SH-SY5Y (cell line): ENCODE measurements at regions not wholly inside any gene's neighbourhood (a gene's known extent, or its start where the extent isn't known, plus 50 kb on each side); places are given as distances from the start of the nearest gene placed in this dataset.

Experiments used
- GATA2 ChIP-seq: IDR thresholded peaks from 2 replicates; pipeline ENCODE4 v1.6.1; 2011; ENCODE audit warnings: mild to moderate bottlenecking, low read depth, low read length
- GATA3 ChIP-seq: IDR thresholded peaks from 2 replicates; pipeline ENCODE4 v1.6.1; 2011; ENCODE audit warnings: low read depth, mild to moderate bottlenecking, low read length, moderate library complexity

DNA sequence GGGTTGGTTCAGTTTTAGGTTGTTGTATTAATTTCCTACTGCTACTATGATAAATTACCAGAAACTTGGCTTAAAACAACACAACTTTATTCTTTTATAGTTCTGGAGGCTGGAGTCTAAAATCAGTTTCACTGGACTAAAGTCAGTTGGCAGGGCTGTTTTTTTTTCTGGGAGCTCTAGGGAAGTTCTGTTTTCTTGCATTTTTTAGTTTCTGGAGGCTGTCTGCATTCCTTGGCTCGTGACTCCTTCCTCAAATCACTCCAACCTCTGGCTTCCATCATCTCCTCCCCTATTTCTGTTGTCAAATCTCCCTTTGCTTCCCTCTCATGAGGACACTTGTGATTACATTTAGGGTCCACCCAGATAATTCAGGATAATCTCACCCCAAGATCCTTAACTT lies 51.3 kb upstream of the SUB1 start:
- TF ChIP-seq GATA2 (no peak), GATA3 (no peak)

DNA sequence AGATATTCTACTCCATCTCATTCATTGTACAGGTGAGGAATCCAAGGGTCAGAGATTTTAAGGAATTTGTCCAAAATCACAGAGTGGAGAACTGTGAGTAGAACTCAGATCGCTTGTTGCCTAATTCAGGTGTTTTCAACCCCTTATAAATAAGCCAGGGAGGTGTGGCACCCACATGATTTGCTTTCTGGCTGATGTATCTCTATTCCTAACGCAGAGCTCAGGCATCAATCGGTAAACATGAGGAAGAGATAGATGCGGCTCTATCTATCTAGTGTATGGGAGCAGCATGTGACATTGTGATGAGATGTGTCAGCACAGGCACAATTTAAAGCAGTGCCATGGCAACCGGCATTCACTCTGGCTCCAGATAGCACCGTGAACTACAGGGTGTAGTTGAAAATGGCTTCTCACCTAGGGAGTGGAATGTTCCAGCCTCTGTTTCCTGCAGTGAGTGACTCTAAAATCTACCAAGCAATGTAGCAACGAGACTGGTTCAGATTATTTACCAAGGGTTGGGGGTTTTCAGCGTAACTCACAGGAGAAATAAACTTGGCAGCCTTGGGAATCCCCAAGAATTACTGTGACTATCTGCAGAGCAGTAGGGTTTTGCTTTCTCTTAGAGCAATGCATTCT lies 53.4 kb upstream of the SUB1 start:
- TF ChIP-seq GATA3: no peak
- no peak for TF ChIP-seq GATA2

DNA sequence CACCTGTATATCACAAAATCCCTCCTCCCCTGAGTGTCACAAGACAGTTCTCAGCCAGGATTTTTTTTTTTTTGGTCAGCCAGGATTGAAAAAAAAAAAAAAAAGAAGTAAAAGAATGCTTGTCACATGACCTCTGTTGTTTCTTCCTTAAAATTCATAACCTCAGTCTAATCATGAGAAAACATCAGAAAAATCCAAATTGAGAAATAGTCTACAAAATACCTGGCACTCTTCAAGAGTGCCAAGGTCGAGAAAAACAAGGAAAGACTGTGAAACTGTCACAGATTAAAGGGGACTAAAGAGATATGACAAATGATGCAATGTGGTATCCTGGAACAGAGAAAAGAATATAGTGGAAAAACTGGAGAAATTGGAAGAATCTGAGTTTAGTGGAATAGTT lies 58.5 kb upstream of the SUB1 start:
- TF ChIP-seq GATA3: no peak
- no peak for TF ChIP-seq GATA2

DNA sequence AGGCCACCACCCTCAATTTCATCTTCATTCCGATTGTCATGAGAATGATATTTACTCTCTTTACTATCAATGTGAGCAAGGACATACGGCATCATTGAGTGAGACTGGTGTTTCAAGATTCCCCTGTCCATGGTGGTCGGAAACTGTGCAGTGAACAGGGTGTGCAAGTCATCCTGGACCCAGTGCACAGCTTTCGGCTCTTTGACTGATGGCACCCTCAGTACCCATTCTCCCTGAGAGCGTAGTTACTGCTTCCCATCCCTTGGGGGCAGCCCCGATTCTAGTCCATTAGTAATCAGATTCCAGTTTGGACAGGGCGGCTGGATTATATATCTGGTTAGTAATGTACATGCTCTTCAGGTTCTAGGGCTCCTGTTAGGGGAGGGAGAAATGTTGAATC lies 61.7 kb upstream of the SUB1 start:
- TF ChIP-seq GATA3 (no peak), GATA2 (no peak)

DNA sequence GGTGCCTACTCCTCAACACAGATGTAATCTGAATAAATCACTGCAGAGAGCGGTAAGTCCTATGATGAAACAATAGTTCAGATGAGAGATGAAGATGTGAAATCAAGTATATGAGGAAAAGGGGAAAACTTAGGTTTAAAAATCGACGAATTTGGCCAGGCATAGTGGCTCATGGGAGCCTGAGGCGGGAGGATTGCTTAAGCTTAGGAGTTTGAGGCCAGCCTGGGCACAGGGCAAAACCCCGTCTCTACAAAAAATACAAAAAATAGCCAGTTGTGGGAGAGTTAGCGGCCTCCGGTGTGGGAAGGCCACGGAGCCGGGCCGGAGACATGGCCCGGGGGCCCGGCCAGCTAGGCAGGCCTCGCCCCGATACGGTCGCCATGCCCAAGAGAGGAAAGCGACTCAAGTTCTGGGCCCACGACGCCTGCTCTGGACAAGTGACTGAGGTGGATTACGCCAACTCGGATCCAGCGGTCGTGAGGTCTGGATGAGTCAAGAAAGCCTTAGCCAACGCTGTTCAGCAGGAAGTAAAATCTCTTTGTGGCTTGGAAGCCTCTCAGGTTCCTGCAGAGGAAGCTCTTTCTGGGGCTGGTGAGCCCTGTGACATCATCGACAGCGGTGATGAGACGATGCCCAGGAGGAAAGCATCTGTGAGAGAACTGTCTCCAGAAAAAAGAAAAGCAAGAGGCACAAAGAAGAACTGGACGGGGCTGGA lies 62.8 kb upstream of the SUB1 start:
- TF ChIP-seq GATA3 (no peak), GATA2 (no peak)

DNA sequence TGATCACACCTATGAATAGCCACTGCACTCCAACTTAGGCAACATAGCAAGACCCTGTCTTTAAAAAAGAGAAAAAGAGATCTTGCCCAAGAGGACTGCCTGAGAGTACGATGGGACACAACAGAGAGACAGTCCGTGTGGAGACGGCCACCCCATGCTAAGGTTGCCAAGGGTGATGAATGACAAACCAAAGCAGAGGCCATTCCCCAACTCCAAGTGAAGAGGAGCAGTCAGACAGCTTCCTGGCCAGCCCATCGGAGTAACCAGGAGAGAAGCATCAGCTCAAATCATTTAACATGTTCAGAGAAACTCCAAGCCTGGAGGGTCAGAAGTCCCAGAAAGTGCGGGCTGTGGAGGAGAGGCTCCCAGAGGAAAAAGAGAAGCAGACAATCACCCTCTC lies 63.9 kb upstream of the SUB1 start:
- no peak for TF ChIP-seq GATA3
- TF ChIP-seq GATA2: no peak

DNA sequence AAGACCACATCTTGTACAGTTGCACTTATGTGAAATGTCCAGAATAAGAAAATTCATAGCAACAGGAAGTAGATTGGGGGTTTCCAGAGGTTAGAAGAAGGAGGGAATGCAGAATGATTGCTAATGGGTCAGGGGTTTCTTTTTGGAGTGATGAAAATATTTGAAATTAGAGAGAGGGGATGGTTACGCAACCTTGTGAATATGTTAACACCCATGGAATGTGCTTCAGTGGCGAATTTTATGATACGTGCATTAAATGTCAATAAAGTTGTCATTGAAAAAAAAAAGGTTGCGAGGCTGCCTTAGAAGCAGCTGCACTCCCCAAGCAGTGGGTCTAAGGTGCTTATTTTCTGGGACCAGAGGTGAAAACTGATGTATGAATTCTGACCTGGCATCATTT lies 64.4 kb upstream of the SUB1 start:
- TF ChIP-seq GATA3 (no peak), GATA2 (no peak)

DNA sequence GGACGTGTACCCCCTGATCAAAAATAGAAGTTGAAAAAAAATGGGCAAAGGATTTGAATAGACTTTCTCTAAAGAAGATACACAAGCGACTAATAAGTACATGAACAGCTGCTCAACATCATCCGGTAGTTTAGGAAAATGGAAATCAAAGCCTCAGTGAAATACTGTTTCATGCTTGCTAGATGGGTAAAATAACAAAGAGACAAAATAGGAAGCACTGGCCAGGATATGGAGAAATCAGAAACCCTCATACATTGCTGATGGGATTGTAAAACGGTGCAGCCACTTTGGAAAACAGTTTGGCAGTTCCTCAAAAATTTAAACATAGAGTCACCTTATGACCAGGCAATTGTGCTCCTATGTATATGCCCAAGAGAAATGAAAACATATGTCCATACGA lies 65.0 kb upstream of the SUB1 start:
- TF ChIP-seq GATA2 (no peak), GATA3 (no peak)

DNA sequence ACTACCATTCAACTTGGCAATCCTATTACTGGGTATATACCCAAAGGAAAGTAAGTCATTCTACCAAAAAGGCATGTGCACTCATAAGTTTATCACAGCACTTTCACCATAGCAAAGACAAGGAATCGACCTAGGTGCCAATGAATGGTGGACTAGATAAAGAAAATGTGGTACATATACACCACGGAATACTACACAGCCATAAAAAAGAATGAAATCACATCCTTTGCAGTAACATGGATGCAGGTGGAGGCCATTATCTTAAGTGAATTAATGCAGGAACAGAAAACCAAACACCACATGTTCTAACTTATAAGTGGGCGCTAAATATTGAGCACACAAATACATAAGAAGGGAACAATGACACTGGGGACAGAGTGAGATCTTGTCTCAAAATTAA lies 65.8 kb upstream of the SUB1 start:
- TF ChIP-seq GATA3 (no peak), GATA2 (no peak)

DNA sequence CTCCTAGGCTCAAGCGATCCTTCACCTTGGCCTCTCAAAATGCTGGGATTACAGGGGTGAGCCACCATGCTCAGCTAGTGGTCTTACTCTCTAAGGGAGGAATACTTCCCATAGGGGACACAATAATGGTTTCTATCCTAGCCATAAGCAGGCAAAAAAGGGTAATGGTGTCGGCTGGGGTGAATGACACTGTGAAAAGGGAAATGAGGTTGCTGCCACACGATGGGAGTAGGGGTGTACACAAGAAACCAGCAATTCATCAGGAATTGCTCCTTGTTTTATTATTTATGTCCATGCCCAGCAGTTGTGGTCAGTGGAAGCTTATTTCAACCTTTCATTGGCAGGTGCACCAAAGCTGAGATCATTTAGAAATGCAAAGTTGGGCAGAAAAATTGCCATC lies 70.3 kb upstream of the ZFR start:
- TF ChIP-seq GATA3 (no peak), GATA2 (no peak)

DNA sequence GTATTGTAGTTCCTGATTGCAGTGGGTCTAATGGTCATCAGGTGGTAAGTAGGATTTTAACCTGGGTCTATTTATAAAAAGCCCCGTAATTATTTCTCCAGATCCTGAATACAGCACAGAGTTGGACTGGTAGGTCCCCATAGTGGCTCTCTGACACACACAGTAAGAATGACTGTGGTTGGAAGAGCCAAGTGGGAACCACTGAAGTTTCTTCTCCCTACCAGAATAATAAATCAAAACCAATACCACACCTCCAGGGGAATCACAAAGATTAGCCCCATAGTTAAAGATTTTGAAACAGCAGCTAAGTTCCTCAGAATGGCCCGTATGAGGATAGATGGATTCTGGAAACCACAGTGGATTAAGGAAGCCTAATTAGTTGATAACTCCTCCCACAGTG lies 68.4 kb upstream of the ZFR start:
- no peak for TF ChIP-seq GATA3
- TF ChIP-seq GATA2: no peak

DNA sequence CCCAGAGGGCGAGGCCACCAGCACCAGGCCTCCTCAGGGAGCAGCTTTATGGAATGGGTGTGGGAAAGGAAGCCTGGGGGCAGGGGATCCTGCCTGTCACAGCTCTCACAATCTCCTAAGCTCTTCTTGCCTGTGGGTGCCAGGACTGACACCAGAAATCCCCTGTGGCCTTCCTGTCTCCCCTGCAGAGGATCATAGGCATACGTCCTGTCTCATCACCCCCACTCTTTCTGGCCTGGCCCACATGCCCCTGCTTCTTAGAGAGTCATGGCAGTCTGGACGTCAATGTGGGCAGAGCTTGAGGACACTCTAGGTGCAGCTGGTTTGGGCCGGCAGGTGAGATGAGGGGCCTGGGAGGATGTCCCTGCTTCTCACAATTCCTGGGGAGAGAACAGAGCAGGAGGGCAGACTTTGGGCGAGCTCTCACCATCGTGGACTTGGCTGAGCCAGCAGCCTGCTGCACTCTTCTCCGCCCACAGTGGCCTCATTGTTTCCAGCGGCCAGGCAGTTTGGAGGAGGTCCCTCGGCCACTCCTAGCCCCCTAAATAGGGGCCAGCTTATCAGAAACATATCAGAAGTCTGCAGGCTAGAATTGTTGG lies 67.3 kb upstream of the ZFR start:
- TF ChIP-seq GATA3 (no peak), GATA2 (no peak)

DNA sequence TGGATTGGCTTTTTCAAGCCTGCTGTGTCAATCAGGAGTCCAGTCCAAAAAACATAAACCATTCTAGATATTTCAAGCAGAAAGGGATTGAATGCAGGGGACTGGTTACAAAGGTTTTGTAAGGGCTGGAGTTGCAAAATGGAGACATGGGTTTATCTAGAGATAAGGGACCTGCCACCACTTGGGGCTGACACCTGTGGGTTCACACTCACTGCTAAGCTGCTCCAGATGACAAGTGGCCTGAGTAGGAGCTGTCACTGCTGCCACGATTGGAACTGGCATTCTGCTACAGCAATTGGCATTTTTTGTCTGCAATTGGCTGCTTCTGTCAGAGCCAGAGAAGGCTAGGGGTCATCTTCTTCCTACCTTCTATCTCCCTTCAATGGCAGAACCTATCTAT lies 66.3 kb upstream of the ZFR start:
- TF ChIP-seq GATA3 (no peak), GATA2 (no peak)

DNA sequence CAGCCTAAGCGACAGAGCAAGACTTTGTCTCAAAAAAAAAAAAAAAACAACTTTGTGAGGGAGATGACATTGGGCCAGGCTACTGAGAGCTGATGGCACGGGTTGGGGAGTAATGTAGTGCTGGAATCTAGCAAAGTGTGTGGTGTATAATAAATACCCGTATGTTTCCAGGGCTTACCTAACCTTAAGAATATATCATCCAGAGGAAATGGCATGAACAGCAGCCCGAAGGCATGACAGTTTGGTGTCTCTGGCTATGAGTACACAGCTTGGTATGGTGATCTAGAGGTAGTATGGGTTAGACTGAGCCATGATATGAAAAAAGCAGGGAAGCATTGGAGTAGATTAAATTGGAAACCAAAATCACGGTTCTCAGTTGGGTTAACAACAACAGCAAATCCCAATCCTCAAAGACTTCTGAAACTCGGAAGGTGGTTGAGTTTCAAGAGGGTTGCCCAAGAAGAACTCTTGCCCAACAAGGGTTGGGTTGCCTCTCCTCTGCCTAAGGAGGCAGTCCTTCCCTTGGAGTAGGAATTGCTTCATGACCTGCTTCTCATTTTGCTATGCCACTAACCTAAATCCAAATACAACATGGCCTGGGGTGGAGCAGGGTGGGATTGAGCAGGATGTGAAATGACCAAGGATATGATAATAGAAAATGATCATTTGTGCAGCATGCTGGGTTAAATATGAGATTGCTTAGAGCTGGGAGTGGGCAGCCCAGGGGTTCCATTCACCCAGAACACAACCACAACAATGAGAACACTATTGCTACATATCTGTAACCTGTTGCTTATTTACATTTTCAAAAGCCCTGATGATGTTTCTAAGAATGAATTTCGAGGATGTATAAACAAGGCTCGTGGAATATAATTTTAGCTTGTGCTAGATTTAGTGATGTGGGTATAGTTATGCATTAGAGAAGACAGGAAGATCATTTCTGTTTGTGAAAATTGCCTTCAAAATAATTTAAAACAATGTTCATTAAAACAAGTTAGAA lies 64.6 kb upstream of the ZFR start:
- no peak for TF ChIP-seq GATA2
- TF ChIP-seq GATA3: no peak

DNA sequence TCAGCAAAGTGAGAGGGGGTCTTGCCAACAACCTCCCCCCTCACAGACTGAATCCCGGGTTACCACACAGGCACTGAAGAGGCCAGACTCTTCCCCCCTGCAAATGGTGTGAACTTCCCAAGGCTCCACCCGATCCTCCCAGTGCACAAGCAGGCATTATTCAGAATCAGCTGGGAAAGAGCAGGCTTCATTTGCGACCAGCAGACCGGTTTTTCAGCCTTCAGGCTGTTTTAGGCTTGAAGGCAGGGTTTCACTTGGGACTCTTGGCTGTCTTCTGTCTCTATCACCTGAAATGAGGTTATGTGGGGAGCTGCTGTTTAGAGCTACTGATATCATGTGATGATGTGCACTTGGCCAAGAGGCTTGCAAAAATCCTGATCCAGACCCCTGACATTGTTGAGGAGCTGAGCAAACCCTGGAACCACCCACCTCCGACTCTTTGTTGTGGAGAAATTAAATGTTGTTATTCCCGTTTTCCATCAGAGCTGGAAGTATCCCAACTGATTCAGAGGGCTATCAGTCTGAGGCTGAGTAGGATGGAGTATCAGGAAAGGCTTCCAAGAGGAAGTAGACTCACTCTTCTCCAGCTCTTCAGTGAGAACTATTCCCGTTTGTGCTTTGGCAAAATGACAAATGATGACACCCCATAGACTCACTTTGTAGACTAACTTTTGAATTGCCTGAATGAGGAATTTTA lies 63.3 kb upstream of the ZFR start:
- TF ChIP-seq GATA2 (no peak), GATA3 (no peak)

DNA sequence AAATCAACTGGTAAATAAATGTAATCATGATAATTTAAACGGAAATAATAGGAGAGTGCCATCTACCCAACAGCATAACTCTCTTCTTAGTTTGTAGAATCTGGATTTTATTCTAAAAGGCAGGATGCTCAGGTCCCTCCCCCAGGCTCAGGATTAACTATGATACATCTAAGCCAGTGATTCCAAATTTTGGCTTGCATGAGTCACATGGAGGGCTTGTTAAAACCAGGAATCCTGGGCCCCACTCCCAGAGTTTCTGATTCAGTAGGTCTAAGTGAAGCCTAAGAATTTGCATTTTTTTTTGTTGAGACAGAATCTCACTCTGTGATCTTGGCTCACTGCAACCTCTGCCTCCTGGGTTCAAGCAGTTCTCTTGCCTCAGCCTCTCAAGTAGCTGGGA lies 62.3 kb upstream of the ZFR start:
- TF ChIP-seq GATA2: no peak
- no peak for TF ChIP-seq GATA3
